CD4-positive, alpha-beta T cell treated with Interleukin-21 for 1 hour (primary cell): ENCODE measurements at regions not wholly inside any gene's neighbourhood (a gene's known extent, or its start where the extent isn't known, plus 50 kb on each side); places are given as distances from the start of the nearest gene placed in this dataset.

Experiments used
- DNase-seq: peaks from one replicate; pipeline ENCODE4 v3.0.0-alpha.2; 2020

GRCh38 chr4:175380841-175381240, 431.2 kb downstream of the GPM6A start:
- no peak for DNase-seq

GRCh38 chr4:175385797-175386196, 426.3 kb downstream of the GPM6A start:
- DNase-seq: no peak

- no peak for DNase-seq
These were observed 425.1 kb downstream of the GPM6A start for GRCh38 chr4:175386776-175387507.

GRCh38 chr4:175394208-175394607, 417.9 kb downstream of the GPM6A start:
- no peak for DNase-seq

- no peak for DNase-seq
These were observed 406.1 kb downstream of the GPM6A start for GRCh38 chr4:175405961-175406360.

GRCh38 chr4:175407926-175408325, 404.1 kb downstream of the GPM6A start:
- no peak for DNase-seq

GRCh38 chr4:175411251-175411650, 400.8 kb downstream of the GPM6A start:
- DNase-seq: no peak

- no peak for DNase-seq
These were observed 399.9 kb downstream of the GPM6A start for GRCh38 chr4:175412161-175412560.

- DNase-seq: no peak
These were observed 399.3 kb downstream of the GPM6A start for GRCh38 chr4:175412746-175413145.

GRCh38 chr4:175413561-175413960, 398.5 kb downstream of the GPM6A start:
- no peak for DNase-seq

GRCh38 chr4:175414602-175415001, 397.5 kb downstream of the GPM6A start:
- DNase-seq: no peak

GRCh38 chr4:175418516-175418915, 393.5 kb downstream of the GPM6A start:
- no peak for DNase-seq

- DNase-seq: no peak
These were observed 392.8 kb downstream of the GPM6A start for GRCh38 chr4:175419236-175419718.

GRCh38 chr4:175421506-175421905, 390.6 kb downstream of the GPM6A start:
- DNase-seq: no peak

- DNase-seq: no peak
These were observed 389.7 kb downstream of the GPM6A start for GRCh38 chr4:175422331-175422730.

- no peak for DNase-seq
These were observed 388.0 kb downstream of the GPM6A start for GRCh38 chr4:175424111-175424510.

- no peak for DNase-seq
These were observed 384.3 kb downstream of the GPM6A start for GRCh38 chr4:175427751-175428150.

GRCh38 chr4:175431694-175432093, 380.4 kb downstream of the GPM6A start:
- no peak for DNase-seq

GRCh38 chr4:175435381-175435783, 376.7 kb downstream of the GPM6A start:
- peak; percentile 4 for DNase-seq

GRCh38 chr4:175436196-175436595, 375.9 kb downstream of the GPM6A start:
- DNase-seq: no peak

- no peak for DNase-seq
These were observed 371.3 kb downstream of the GPM6A start for GRCh38 chr4:175440786-175441185.

GRCh38 chr4:175441256-175441655, 370.8 kb downstream of the GPM6A start:
- DNase-seq: no peak

GRCh38 chr4:175443547-175443946, 368.5 kb downstream of the GPM6A start:
- no peak for DNase-seq

- DNase-seq: no peak
These were observed 367.6 kb downstream of the GPM6A start for GRCh38 chr4:175444512-175444911.

- DNase-seq: no peak
These were observed 365.0 kb downstream of the GPM6A start for GRCh38 chr4:175447016-175447415.
